M059J (cell line): ENCODE measurements at regions not wholly inside any gene's neighbourhood (a gene's known extent, or its start where the extent isn't known, plus 50 kb on each side); places are given as distances from the start of the nearest gene placed in this dataset.
"Not testable (repeated sequence)": the region's sequence is repeated elsewhere in the genome, so short reads cannot be mapped to it uniquely, and the experiment has no call there.

Experiments
- DNase-seq: peaks from one replicate; pipeline ENCODE4 v3.0.0-alpha.2; 2012; ENCODE audit warnings: low read depth

- DNase-seq = no peak
These were observed 413.0 kb upstream of the CDH9 start for GRCh38 chr5:27451377-27451776.

- DNase-seq = peak; percentile 72
These were observed 412.2 kb upstream of the CDH9 start for GRCh38 chr5:27450607-27451006.

GRCh38 chr5:27439383-27439782, 401.0 kb upstream of the CDH9 start:
- DNase-seq = not testable (repeated sequence)

GRCh38 chr5:27437594-27438200, 399.3 kb upstream of the CDH9 start:
- no peak for DNase-seq

- DNase-seq = no peak
These were observed 395.9 kb upstream of the CDH9 start for GRCh38 chr5:27434335-27434734.

- DNase-seq = no peak
These were observed 375.7 kb upstream of the CDH9 start for GRCh38 chr5:27414099-27414498.

- no peak for DNase-seq
These were observed 374.0 kb upstream of the CDH9 start for GRCh38 chr5:27412384-27412783.

GRCh38 chr5:27406020-27406419, 367.6 kb upstream of the CDH9 start:
- no peak for DNase-seq

GRCh38 chr5:27403243-27403882, 365.0 kb upstream of the CDH9 start:
- DNase-seq = peak; percentile 71

GRCh38 chr5:27402828-27403227, 364.4 kb upstream of the CDH9 start:
- peak; percentile 15 for DNase-seq

- no peak for DNase-seq
These were observed 358.6 kb upstream of the CDH9 start for GRCh38 chr5:27396998-27397397.

GRCh38 chr5:27392716-27393115, 354.3 kb upstream of the CDH9 start:
- peak; percentile 24 for DNase-seq

GRCh38 chr5:27389696-27390095, 351.3 kb upstream of the CDH9 start:
- DNase-seq = no peak

- DNase-seq = no peak
These were observed 350.4 kb upstream of the CDH9 start for GRCh38 chr5:27388755-27389154.

GRCh38 chr5:27387535-27388073, 349.2 kb upstream of the CDH9 start:
- no peak for DNase-seq

- DNase-seq = no peak
These were observed 343.3 kb upstream of the CDH9 start for GRCh38 chr5:27381686-27382085.

GRCh38 chr5:27377626-27378025, 339.2 kb upstream of the CDH9 start:
- DNase-seq = peak; percentile 19

- DNase-seq = no peak
These were observed 315.6 kb upstream of the CDH9 start for GRCh38 chr5:27353970-27354369.

- DNase-seq = no peak
These were observed 315.2 kb upstream of the CDH9 start for GRCh38 chr5:27353540-27353939.

- no peak for DNase-seq
These were observed 303.0 kb upstream of the CDH9 start for GRCh38 chr5:27341342-27341741.

- no peak for DNase-seq
These were observed 298.4 kb upstream of the CDH9 start for GRCh38 chr5:27336817-27337216.

GRCh38 chr5:27328480-27328879, 290.1 kb upstream of the CDH9 start:
- peak; percentile 91 for DNase-seq

GRCh38 chr5:27325513-27325912, 287.1 kb upstream of the CDH9 start:
- peak; percentile 85 for DNase-seq

- DNase-seq = peak; percentile 48
These were observed 280.3 kb upstream of the CDH9 start for GRCh38 chr5:27318701-27319100.
